Sigmoid colon (tissue), 4 donors: ENCODE measurements at regions not wholly inside any gene's neighbourhood (a gene's known extent, or its start where the extent isn't known, plus 50 kb on each side); places are given as distances from the start of the nearest gene placed in this dataset.
A peak's percentile ranks its signal among the peaks of the same experiment; 100 is the strongest.

ENCODE experiments used
- CTCF ChIP-seq, 4 experiments: fragments of 450-650 bp in 3 of 4; fragments of 200-600 bp in 1 of 4; IDR thresholded peaks; one replicate each; pipeline ENCODE4 v1.5.1; 2016 to 2019; ENCODE audit warnings: antibody characterized with exemption in 4 of 4, mild to moderate bottlenecking in 3 of 4, moderate library complexity in 2 of 4
- EP300 ChIP-seq, 4 donors: sonication (generic); formaldehyde crosslinking; IDR thresholded peaks; one replicate each; pipeline ENCODE4 v1.6.1; 2017; ENCODE audit warnings: antibody characterized with exemption in 4 of 4
- POLR2AphosphoS5 ChIP-seq, 4 donors: sonication (generic); formaldehyde crosslinking; IDR thresholded peaks; one replicate each; pipeline ENCODE4 v1.6.1; 2017; ENCODE audit warnings: antibody characterized with exemption in 4 of 4

- TF ChIP-seq POLR2AphosphoS5 (IDR thresholded peaks at IDR 0.05), result peak in 2 of 4 donors; percentile 39 to 51
- TF ChIP-seq CTCF (IDR thresholded peaks at IDR 0.05), result peak; percentile 52 to 79 (median 64)
- no peak for TF ChIP-seq EP300 (IDR thresholded peaks at IDR 0.05)
Measured at GRCh38 chr2:177332026-177332991, 60.3 kb upstream of the AGPS start.
